ENCODE measurements at regions not wholly inside any gene's neighbourhood (a gene's known extent, or its start where the extent isn't known, plus 50 kb on each side); places are given as distances from the start of the nearest gene placed in this dataset.

GRCh38 chr1:29767769-29768425, 531.6 kb downstream of the PTPRU start:
- TF ChIP-seq PPARA (CRISPR knock-in tag; IDR thresholded peaks at IDR 0.05; ENCODE audit: borderline replicate concordance) (no peak), ZFP3 (CRISPR knock-in tag; IDR thresholded peaks at IDR 0.05) (no peak), OSR1 (CRISPR knock-in tag; IDR thresholded peaks at IDR 0.05) (no peak), CREB5 (CRISPR knock-in tag; IDR thresholded peaks at IDR 0.05; ENCODE audit: low read depth) (no peak), ZC3H10 (CRISPR knock-in tag; IDR thresholded peaks at IDR 0.05) (no peak), ZFP30 (CRISPR knock-in tag; IDR thresholded peaks at IDR 0.05) (no peak), ISL1 (CRISPR knock-in tag; IDR thresholded peaks at IDR 0.05) (no peak), GLIS3 (CRISPR knock-in tag; IDR thresholded peaks at IDR 0.05) (no peak), ZNF70 (CRISPR knock-in tag; IDR thresholded peaks at IDR 0.05) (no peak), BACH2 (CRISPR knock-in tag; IDR thresholded peaks at IDR 0.05; ENCODE audit: borderline replicate concordance) (no peak), PATZ1 (CRISPR knock-in tag; IDR thresholded peaks at IDR 0.05; ENCODE audit: borderline replicate concordance) (no peak), ARNTL (CRISPR knock-in tag; IDR thresholded peaks at IDR 0.05; ENCODE audit: borderline replicate concordance, low read depth) (no peak), ZNF565 (CRISPR knock-in tag; conservative IDR thresholded peaks at IDR 0.05; ENCODE audit: low read depth) (no peak), TSHZ2 (CRISPR knock-in tag; IDR thresholded peaks at IDR 0.05) (no peak), CSDC2 (CRISPR knock-in tag; IDR thresholded peaks at IDR 0.05) (no peak), TCF4 (CRISPR knock-in tag; IDR thresholded peaks at IDR 0.05; ENCODE audit: borderline replicate concordance) (no peak)
- ATAC-seq: no peak

GRCh38 chr1:29767088-29767685, 530.9 kb downstream of the PTPRU start:
- ATAC-seq: no peak
- TF ChIP-seq BACH2 (CRISPR knock-in tag; IDR thresholded peaks at IDR 0.05; ENCODE audit: borderline replicate concordance) (no peak), TOX (CRISPR knock-in tag; IDR thresholded peaks at IDR 0.05; ENCODE audit: borderline replicate concordance) (no peak), TCF4 (CRISPR knock-in tag; IDR thresholded peaks at IDR 0.05; ENCODE audit: borderline replicate concordance) (no peak), POU6F1 (CRISPR knock-in tag; IDR thresholded peaks at IDR 0.05; ENCODE audit: borderline replicate concordance, low read depth) (no peak), PATZ1 (CRISPR knock-in tag; IDR thresholded peaks at IDR 0.05; ENCODE audit: borderline replicate concordance) (no peak)

GRCh38 chr1:29762635-29763034, 526.3 kb downstream of the PTPRU start:
- ATAC-seq: no peak
- no peak for TF ChIP-seq ESRRG (CRISPR knock-in tag; IDR thresholded peaks at IDR 0.05)
- no peak for TF ChIP-seq SNAI2 (CRISPR knock-in tag; IDR thresholded peaks at IDR 0.05)
- TF ChIP-seq ZNF8 (CRISPR knock-in tag; IDR thresholded peaks at IDR 0.05): no peak
- no peak for TF ChIP-seq POU6F1 (CRISPR knock-in tag; IDR thresholded peaks at IDR 0.05; ENCODE audit: borderline replicate concordance, low read depth)
- TF ChIP-seq ZFP30 (CRISPR knock-in tag; IDR thresholded peaks at IDR 0.05): no peak
- TF ChIP-seq CREB5 (CRISPR knock-in tag; IDR thresholded peaks at IDR 0.05; ENCODE audit: low read depth): no peak
- no peak for TF ChIP-seq PPARA (CRISPR knock-in tag; IDR thresholded peaks at IDR 0.05; ENCODE audit: borderline replicate concordance)
- no peak for TF ChIP-seq BACH2 (CRISPR knock-in tag; IDR thresholded peaks at IDR 0.05; ENCODE audit: borderline replicate concordance)
